ENCODE measurements at regions not wholly inside any gene's neighbourhood (a gene's known extent, or its start where the extent isn't known, plus 50 kb on each side); places are given as distances from the start of the nearest gene placed in this dataset.

GRCh38 chr6:168129292-168130167, 50.5 kb upstream of the FRMD1 start:
- Histone ChIP-seq H3K27ac (ENCODE audit: low read length) (no peak overlapping the region), H3K4me2 (ENCODE audit: low read depth, low read length) (no peak overlapping the region), H3K36me3 (replicated peaks; ENCODE audit: insufficient read depth, low read length) (no peaks in the 10 kb centered on the region), H3K9me3 (replicated peaks; ENCODE audit: insufficient read depth, low read length) (no peaks in the 10 kb centered on the region), H3K9ac (ENCODE audit: low read length) (no peak overlapping the region), H2AFZ (ENCODE audit: low read length) (no peak overlapping the region), H3K79me2 (ENCODE audit: low read length) (no peaks in the 10 kb centered on the region), H3K4me3 (ENCODE audit: low read length) (no peak overlapping the region), H3F3A (ENCODE audit: insufficient read depth, low read length) (no peaks in the 10 kb centered on the region), H3K9me2 (replicated peaks; ENCODE audit: insufficient read depth, low read length) (no peaks in the 10 kb centered on the region), H4K20me1 (ENCODE audit: insufficient read depth, low read length) (no peaks in the 10 kb centered on the region), H3K4me1 (ENCODE audit: low read length) (no peaks in the 10 kb centered on the region), H3K27me3 (replicated peaks; ENCODE audit: insufficient read depth, low read length) (peaks cover 4% of the 10 kb centered on the region)
- TF ChIP-seq EZH2phosphoT487 (IDR thresholded peaks at IDR 0.05; ENCODE audit: low read length) (no peak), EZH2 (optimal IDR thresholded peaks at IDR 0.05; ENCODE audit: low read depth, low read length) (no peak), CTCF (IDR thresholded peaks at IDR 0.05; ENCODE audit: low read length) (no peak)
- no peak for DNase-seq

- no peaks in the 10 kb centered on the region for H3K79me2 ChIP-seq (ENCODE audit: low read length)
- no peaks in the 10 kb centered on the region for H3K9me2 ChIP-seq (replicated peaks; ENCODE audit: insufficient read depth, low read length)
- H3K4me3 ChIP-seq (ENCODE audit: low read length): no peak overlapping the region
- TF ChIP-seq CTCF (IDR thresholded peaks at IDR 0.05; ENCODE audit: low read length): no peak
- no peak for TF ChIP-seq EZH2 (optimal IDR thresholded peaks at IDR 0.05; ENCODE audit: low read depth, low read length)
- TF ChIP-seq EZH2phosphoT487 (IDR thresholded peaks at IDR 0.05; ENCODE audit: low read length): no peak
- no peak overlapping the region for H3K9ac ChIP-seq (ENCODE audit: low read length)
- H3K4me2 ChIP-seq (ENCODE audit: low read depth, low read length): no peak overlapping the region
- no peak overlapping the region for H2AFZ ChIP-seq (ENCODE audit: low read length)
- H3K9me3 ChIP-seq (replicated peaks; ENCODE audit: insufficient read depth, low read length): no peaks in the 10 kb centered on the region
- DNase-seq: no peak
- H3K4me1 ChIP-seq (ENCODE audit: low read length): no peaks in the 10 kb centered on the region
- no peaks in the 10 kb centered on the region for H3K36me3 ChIP-seq (replicated peaks; ENCODE audit: insufficient read depth, low read length)
- H3K27me3 ChIP-seq (replicated peaks; ENCODE audit: insufficient read depth, low read length): peaks cover 4% of the 10 kb centered on the region
- H4K20me1 ChIP-seq (ENCODE audit: insufficient read depth, low read length): no peaks in the 10 kb centered on the region
- no peaks in the 10 kb centered on the region for H3F3A ChIP-seq (ENCODE audit: insufficient read depth, low read length)
- H3K27ac ChIP-seq (ENCODE audit: low read length): no peak overlapping the region
Measured at GRCh38 chr6:168128631-168129291, 49.7 kb upstream of the FRMD1 start.
